ENCODE measurements at regions not wholly inside any gene's neighbourhood (a gene's known extent, or its start where the extent isn't known, plus 50 kb on each side); places are given as distances from the start of the nearest gene placed in this dataset.

DNA sequence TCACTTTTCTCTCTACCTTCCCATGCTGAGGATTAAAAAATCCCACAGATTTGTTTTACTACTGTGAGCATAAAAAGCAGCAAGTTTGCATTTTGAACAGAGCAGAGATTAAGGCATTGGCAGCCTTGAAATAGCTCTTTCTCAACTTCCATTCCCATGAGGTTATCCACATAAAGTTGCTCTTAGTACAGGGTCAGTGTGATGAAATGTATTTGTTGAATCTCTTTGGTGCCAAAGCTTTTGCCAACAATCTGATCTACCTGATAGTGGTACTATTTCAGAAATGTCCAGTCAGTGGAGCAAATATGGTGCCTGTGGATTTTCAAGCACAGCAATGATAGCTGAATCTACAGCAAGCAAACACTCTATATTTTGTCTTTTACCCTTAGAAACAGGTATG lies 254.8 kb downstream of the INHBA start:
- ATAC-seq (ENCODE audit: insufficient read depth, low FRiP score): no peak
- TF ChIP-seq CTCF (IDR thresholded peaks at IDR 0.05; ENCODE audit: control extremely low read depth, extremely low read depth): no peak
- peak in 1 of 3 donors; percentile 8 for DNase-seq
- Histone ChIP-seq H3K9ac (ENCODE audit: insufficient read depth in 1 of 2, low read length in 2 of 2) (no peak overlapping the region), H3K36me3 (ENCODE audit: control insufficient read depth in 4 of 4, insufficient read depth in 4 of 4, low read length in 4 of 4) (no peaks in the 10 kb centered on the region), H3K27ac (ENCODE audit: low read depth in 1 of 2, low read length in 1 of 2) (no peak overlapping the region), H3K4me1 (ENCODE audit: control insufficient read depth in 5 of 5, insufficient read depth in 5 of 5, low read length in 5 of 5) (peaks cover 0 to 3% (median 0%) of the 10 kb centered on the region in 5 donors), H3K4me3 (no peak overlapping the region), H3K9me3 (ENCODE audit: control insufficient read depth in 4 of 4, insufficient read depth in 3 of 4, low read length in 3 of 4) (peaks cover 0 to 2% (median 0%) of the 10 kb centered on the region in 4 donors), H3K27me3 (ENCODE audit: control insufficient read depth in 3 of 3, insufficient read depth in 3 of 3, low read length in 2 of 3) (no peaks in the 10 kb centered on the region)

DNA sequence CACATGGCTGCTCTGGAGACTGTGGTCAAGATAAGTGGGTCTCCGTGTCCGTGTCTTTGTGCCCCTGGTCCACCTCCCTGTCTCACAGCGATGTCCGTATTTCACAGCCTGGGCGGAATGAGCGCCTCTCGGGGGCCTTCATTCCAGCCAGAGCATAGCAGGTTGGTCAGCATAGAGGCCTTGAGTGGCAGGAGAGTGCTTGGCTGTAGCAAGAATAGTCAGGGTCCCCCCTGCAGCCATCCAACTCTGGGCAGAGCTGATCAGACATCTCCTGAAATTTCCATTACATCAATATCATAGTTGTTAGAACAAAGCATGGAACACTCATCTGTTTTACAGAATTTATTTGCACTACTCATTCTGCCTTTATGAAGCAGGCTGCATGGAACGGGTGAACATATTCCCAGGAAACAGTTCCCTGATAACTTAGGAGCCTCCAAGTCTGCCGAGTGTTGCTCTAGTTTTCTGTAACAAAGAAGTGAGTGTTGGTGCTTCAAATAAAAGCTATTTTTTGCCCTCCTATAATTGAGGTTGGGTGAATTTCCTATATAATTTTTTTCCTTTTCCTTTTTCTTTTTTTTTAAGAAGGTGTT lies 255.3 kb downstream of the INHBA start:
- ATAC-seq (ENCODE audit: insufficient read depth, low FRiP score) (no peak), DNase-seq (no peak)
- no peak for TF ChIP-seq CTCF (IDR thresholded peaks at IDR 0.05; ENCODE audit: control extremely low read depth, extremely low read depth)
- H3K36me3 ChIP-seq (ENCODE audit: control insufficient read depth in 4 of 4, insufficient read depth in 4 of 4, low read length in 4 of 4): no peaks in the 10 kb centered on the region
- no peak overlapping the region for H3K4me3 ChIP-seq
- peaks cover 0 to 2% (median 0%) of the 10 kb centered on the region in 4 donors for H3K9me3 ChIP-seq (ENCODE audit: control insufficient read depth in 4 of 4, insufficient read depth in 3 of 4, low read length in 3 of 4)
- no peak overlapping the region for H3K9ac ChIP-seq (ENCODE audit: insufficient read depth in 1 of 2, low read length in 2 of 2)
- 91 to 93% methylated on average over 9 of the region's 9 CpGs for WGBS, 2 donors
- H3K27ac ChIP-seq (ENCODE audit: low read depth in 1 of 2, low read length in 1 of 2): no peak overlapping the region
- peaks cover 0 to 3% (median 0%) of the 10 kb centered on the region in 5 donors for H3K4me1 ChIP-seq (ENCODE audit: control insufficient read depth in 5 of 5, insufficient read depth in 5 of 5, low read length in 5 of 5)
- no peaks in the 10 kb centered on the region for H3K27me3 ChIP-seq (ENCODE audit: control insufficient read depth in 3 of 3, insufficient read depth in 3 of 3, low read length in 2 of 3)

DNA sequence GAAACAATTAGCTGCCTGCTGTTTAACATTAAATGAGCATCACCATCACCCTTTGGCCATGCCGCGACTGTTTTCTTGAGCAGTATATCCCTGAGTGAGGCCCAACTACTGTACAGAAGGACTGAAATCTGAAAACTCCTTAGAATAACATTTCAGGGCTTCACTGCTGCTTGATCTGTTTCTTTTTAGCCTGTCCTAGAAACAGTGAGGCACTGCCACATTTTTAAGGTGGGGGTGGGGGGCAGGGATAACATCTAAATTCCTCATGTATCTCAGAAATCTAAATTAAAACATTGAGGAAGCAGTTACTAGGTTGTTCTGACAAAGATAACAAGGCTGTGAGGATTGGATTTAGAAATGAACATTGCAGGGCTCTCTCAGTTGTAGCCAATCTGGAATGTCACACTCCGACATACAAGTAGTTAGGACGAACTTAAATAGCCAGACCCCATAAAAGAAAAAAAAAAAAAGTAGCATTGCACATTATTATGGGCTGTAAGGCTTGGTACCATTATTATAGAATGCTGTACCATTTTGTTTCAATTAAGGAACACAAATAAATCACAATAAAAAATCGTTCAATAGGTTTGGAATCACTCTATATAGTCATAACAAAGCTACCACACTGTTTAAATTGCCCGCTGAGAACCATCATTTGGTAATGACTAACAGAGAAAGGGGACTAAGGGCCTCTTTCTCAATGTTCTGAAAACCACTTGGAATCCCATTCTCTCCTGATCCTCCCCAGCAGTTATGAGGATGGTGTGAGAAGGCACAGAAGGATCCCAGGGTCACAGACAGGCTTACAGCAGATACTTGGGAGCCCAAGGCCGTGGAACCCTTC lies 256.1 kb downstream of the INHBA start:
- H3K27me3 ChIP-seq (ENCODE audit: control insufficient read depth in 3 of 3, insufficient read depth in 3 of 3, low read length in 2 of 3): no peaks in the 10 kb centered on the region
- WGBS, 2 donors: 89 to 95% methylated on average over 7 of the region's 7 CpGs
- H3K27ac ChIP-seq (ENCODE audit: low read depth in 1 of 2, low read length in 1 of 2): no peak overlapping the region

More for the DNA sequence above, 256.1 kb downstream of the INHBA start:
- H3K4me1 ChIP-seq (ENCODE audit: control insufficient read depth in 5 of 5, insufficient read depth in 5 of 5, low read length in 5 of 5): peaks cover 0 to 3% (median 0%) of the 10 kb centered on the region in 5 donors
- TF ChIP-seq CTCF (IDR thresholded peaks at IDR 0.05; ENCODE audit: control extremely low read depth, extremely low read depth): no peak
- H3K9me3 ChIP-seq (ENCODE audit: control insufficient read depth in 4 of 4, insufficient read depth in 3 of 4, low read length in 3 of 4): peaks cover 0 to 2% (median 0%) of the 10 kb centered on the region in 4 donors
- H3K4me3 ChIP-seq: no peak overlapping the region
- no peak overlapping the region for H3K9ac ChIP-seq (ENCODE audit: insufficient read depth in 1 of 2, low read length in 2 of 2)
- no peak for DNase-seq
- no peak for ATAC-seq (ENCODE audit: insufficient read depth, low FRiP score)
- no peaks in the 10 kb centered on the region for H3K36me3 ChIP-seq (ENCODE audit: control insufficient read depth in 4 of 4, insufficient read depth in 4 of 4, low read length in 4 of 4)
